K562 (cell line): ENCODE measurements at regions not wholly inside any gene's neighbourhood (a gene's known extent, or its start where the extent isn't known, plus 50 kb on each side); places are given as distances from the start of the nearest gene placed in this dataset.

ENCODE experiments used
- TF ChIP-seq, protein P1 (sequence below), 3 experiments: IDR thresholded peaks in 2 of 3; conservative IDR thresholded peaks in 1 of 3; 2 replicates each; pipeline ENCODE4 v1.5.1; 2011 to 2012; ENCODE audit warnings: low read length in 3 of 3, mild to moderate bottlenecking in 3 of 3, control low read depth in 2 of 3, improper control_type of control experiment in 1 of 3, inconsistent platforms in 1 of 3, low read depth in 1 of 3, mixed read lengths in 1 of 3, moderate library complexity in 1 of 3; ENCODE audit not compliant: insufficient read depth in 2 of 3
- TF ChIP-seq, protein P2 (sequence below): fragments of 450-650 bp; formaldehyde crosslinking; IDR thresholded peaks from 2 replicates; pipeline ENCODE4 v1.4.0; 2022; ENCODE audit warnings: mild to moderate bottlenecking, moderate library complexity
- TF ChIP-seq, protein P3 (sequence below): conservative IDR thresholded peaks from 2 replicates; pipeline ENCODE4 v1.6.1; 2011; ENCODE audit warnings: low read depth, mild to moderate bottlenecking, low read length; ENCODE audit not compliant: control insufficient read depth

DNA sequence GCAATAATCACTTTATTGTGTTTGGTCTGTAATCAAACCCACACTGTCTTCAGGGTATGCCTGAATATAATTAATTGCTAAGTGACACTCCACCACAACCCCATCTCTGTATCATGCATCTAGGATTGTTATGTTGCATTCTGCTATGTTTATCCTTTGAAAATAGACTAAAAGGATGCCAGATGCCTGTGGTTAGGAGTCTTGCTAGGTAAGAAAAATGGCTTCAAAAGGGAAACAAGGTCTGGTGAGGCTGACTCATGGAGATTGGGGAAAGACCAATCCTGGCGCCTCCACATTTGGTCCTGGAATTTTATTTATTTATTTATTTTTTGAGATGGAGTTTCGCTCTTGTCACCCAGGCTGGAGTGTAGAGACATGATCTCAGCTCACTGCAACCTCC, 360.5 kb upstream of the SLC7A11 start:
- TF ChIP-seq, protein P1, sequence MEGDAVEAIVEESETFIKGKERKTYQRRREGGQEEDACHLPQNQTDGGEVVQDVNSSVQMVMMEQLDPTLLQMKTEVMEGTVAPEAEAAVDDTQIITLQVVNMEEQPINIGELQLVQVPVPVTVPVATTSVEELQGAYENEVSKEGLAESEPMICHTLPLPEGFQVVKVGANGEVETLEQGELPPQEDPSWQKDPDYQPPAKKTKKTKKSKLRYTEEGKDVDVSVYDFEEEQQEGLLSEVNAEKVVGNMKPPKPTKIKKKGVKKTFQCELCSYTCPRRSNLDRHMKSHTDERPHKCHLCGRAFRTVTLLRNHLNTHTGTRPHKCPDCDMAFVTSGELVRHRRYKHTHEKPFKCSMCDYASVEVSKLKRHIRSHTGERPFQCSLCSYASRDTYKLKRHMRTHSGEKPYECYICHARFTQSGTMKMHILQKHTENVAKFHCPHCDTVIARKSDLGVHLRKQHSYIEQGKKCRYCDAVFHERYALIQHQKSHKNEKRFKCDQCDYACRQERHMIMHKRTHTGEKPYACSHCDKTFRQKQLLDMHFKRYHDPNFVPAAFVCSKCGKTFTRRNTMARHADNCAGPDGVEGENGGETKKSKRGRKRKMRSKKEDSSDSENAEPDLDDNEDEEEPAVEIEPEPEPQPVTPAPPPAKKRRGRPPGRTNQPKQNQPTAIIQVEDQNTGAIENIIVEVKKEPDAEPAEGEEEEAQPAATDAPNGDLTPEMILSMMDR (IDR thresholded peaks at IDR 0.05 in 2 of 3, conservative IDR thresholded peaks at IDR 0.05 in 1 of 3; ENCODE audit: insufficient read depth in 2 of 3, low read depth in 1 of 3, low read length in 3 of 3): no peak
- TF ChIP-seq, protein P2, sequence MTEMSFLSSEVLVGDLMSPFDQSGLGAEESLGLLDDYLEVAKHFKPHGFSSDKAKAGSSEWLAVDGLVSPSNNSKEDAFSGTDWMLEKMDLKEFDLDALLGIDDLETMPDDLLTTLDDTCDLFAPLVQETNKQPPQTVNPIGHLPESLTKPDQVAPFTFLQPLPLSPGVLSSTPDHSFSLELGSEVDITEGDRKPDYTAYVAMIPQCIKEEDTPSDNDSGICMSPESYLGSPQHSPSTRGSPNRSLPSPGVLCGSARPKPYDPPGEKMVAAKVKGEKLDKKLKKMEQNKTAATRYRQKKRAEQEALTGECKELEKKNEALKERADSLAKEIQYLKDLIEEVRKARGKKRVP: no peak
- TF ChIP-seq, protein P3, sequence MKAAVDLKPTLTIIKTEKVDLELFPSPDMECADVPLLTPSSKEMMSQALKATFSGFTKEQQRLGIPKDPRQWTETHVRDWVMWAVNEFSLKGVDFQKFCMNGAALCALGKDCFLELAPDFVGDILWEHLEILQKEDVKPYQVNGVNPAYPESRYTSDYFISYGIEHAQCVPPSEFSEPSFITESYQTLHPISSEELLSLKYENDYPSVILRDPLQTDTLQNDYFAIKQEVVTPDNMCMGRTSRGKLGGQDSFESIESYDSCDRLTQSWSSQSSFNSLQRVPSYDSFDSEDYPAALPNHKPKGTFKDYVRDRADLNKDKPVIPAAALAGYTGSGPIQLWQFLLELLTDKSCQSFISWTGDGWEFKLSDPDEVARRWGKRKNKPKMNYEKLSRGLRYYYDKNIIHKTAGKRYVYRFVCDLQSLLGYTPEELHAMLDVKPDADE: no peak
